ENCODE measurements at regions not wholly inside any gene's neighbourhood (a gene's known extent, or its start where the extent isn't known, plus 50 kb on each side); places are given as distances from the start of the nearest gene placed in this dataset.
"Not testable (repeated sequence)": the region's sequence is repeated elsewhere in the genome, so short reads cannot be mapped to it uniquely, and the experiment has no call there.

DNA sequence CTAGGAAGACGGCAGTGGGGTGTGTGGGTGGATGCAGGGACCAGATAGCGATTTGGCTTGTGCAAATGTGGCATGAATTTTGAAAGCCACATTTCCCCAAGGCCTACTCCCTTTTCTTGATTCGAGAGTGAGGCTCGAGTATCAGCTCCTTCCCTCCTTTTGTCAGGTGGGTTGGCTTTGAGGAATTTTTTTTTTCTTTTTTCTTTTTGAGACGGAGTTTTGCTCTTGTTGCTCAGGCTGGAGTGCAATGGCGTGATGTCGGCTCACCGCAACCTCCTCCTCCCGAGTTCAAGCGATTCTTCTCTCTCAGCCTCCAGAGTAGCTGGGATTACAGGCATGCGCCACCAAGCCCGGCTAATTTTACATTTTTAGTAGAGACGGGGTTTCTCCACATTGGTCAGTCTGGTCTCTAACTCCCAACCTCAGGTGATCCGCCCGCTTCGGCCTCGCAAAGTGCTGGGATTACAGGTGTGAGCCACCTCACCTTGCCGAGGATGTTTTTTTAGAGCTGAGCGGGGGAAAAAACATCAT is 335.0 kb downstream of the SRGAP2C start:
- TF ChIP-seq, protein P1, sequence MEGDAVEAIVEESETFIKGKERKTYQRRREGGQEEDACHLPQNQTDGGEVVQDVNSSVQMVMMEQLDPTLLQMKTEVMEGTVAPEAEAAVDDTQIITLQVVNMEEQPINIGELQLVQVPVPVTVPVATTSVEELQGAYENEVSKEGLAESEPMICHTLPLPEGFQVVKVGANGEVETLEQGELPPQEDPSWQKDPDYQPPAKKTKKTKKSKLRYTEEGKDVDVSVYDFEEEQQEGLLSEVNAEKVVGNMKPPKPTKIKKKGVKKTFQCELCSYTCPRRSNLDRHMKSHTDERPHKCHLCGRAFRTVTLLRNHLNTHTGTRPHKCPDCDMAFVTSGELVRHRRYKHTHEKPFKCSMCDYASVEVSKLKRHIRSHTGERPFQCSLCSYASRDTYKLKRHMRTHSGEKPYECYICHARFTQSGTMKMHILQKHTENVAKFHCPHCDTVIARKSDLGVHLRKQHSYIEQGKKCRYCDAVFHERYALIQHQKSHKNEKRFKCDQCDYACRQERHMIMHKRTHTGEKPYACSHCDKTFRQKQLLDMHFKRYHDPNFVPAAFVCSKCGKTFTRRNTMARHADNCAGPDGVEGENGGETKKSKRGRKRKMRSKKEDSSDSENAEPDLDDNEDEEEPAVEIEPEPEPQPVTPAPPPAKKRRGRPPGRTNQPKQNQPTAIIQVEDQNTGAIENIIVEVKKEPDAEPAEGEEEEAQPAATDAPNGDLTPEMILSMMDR (conservative IDR thresholded peaks at IDR 0.05; ENCODE audit: low read length): not testable (repeated sequence)
- not testable (repeated sequence) for TF ChIP-seq EZH2phosphoT487 (IDR thresholded peaks at IDR 0.05; ENCODE audit: borderline replicate concordance)

All from Loucy (cell line).